ENCODE measurements at regions not wholly inside any gene's neighbourhood (a gene's known extent, or its start where the extent isn't known, plus 50 kb on each side); places are given as distances from the start of the nearest gene placed in this dataset.

GRCh38 chr6:82035526-82035925 lies 212.0 kb downstream of the IBTK start:
- TF ChIP-seq PRDM10 (tag by site-specific recombination; IDR thresholded peaks at IDR 0.05) (no peak), ZNF37A (tag by site-specific recombination; IDR thresholded peaks at IDR 0.05) (no peak), ZNF747 (tag by site-specific recombination; IDR thresholded peaks at IDR 0.05) (no peak), YY1 (tag by site-specific recombination; IDR thresholded peaks at IDR 0.05) (no peak)
- TF ChIP-seq, protein P1, sequence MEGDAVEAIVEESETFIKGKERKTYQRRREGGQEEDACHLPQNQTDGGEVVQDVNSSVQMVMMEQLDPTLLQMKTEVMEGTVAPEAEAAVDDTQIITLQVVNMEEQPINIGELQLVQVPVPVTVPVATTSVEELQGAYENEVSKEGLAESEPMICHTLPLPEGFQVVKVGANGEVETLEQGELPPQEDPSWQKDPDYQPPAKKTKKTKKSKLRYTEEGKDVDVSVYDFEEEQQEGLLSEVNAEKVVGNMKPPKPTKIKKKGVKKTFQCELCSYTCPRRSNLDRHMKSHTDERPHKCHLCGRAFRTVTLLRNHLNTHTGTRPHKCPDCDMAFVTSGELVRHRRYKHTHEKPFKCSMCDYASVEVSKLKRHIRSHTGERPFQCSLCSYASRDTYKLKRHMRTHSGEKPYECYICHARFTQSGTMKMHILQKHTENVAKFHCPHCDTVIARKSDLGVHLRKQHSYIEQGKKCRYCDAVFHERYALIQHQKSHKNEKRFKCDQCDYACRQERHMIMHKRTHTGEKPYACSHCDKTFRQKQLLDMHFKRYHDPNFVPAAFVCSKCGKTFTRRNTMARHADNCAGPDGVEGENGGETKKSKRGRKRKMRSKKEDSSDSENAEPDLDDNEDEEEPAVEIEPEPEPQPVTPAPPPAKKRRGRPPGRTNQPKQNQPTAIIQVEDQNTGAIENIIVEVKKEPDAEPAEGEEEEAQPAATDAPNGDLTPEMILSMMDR (tag by site-specific recombination; IDR thresholded peaks at IDR 0.05) = no peak
- TF ChIP-seq, protein P2, sequence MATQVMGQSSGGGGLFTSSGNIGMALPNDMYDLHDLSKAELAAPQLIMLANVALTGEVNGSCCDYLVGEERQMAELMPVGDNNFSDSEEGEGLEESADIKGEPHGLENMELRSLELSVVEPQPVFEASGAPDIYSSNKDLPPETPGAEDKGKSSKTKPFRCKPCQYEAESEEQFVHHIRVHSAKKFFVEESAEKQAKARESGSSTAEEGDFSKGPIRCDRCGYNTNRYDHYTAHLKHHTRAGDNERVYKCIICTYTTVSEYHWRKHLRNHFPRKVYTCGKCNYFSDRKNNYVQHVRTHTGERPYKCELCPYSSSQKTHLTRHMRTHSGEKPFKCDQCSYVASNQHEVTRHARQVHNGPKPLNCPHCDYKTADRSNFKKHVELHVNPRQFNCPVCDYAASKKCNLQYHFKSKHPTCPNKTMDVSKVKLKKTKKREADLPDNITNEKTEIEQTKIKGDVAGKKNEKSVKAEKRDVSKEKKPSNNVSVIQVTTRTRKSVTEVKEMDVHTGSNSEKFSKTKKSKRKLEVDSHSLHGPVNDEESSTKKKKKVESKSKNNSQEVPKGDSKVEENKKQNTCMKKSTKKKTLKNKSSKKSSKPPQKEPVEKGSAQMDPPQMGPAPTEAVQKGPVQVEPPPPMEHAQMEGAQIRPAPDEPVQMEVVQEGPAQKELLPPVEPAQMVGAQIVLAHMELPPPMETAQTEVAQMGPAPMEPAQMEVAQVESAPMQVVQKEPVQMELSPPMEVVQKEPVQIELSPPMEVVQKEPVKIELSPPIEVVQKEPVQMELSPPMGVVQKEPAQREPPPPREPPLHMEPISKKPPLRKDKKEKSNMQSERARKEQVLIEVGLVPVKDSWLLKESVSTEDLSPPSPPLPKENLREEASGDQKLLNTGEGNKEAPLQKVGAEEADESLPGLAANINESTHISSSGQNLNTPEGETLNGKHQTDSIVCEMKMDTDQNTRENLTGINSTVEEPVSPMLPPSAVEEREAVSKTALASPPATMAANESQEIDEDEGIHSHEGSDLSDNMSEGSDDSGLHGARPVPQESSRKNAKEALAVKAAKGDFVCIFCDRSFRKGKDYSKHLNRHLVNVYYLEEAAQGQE (tag by site-specific recombination; IDR thresholded peaks at IDR 0.05) = no peak

Measured in HEK293 (cell line).